ENCODE measurements at regions not wholly inside any gene's neighbourhood (a gene's known extent, or its start where the extent isn't known, plus 50 kb on each side); places are given as distances from the start of the nearest gene placed in this dataset.

- no peaks in the 10 kb centered on the region; a peak in 1 of 4 replicates for H3K27me3 ChIP-seq (replicated peaks in 1 of 2; ENCODE audit: control insufficient read depth in 2 of 2, insufficient read depth in 2 of 2, low read length in 1 of 2)
- DNase-seq (ENCODE audit: low read depth, low spot score) (no peak), FAIRE-seq (no peak), ATAC-seq (no peak)
- ChIA-PET SMC1A (ENCODE audit: uncharacterized antibody, unreplicated experiment) (interaction anchor here (2.3 kb wide), 1 partner anchor 11 kb away, joined by 5 read pairs; no protein-coding TSS in a partner anchor), CTCF (no interaction called here), POLR2A (no interaction called here), RAD21 (ENCODE audit: unreplicated experiment) (no interaction called here)
- TF ChIP-seq ZNF274 (IDR thresholded peaks at IDR 0.05; ENCODE audit: insufficient read depth, insufficient read length), result no peak
- TF ChIP-seq CREM (IDR thresholded peaks at IDR 0.05; ENCODE audit: low read depth), result no peak
- no peak for TF ChIP-seq MEF2B (IDR thresholded peaks at IDR 0.05; ENCODE audit: partially characterized antibody, poor library complexity, severe bottlenecking)
- TF ChIP-seq SUZ12 (IDR thresholded peaks at IDR 0.05; ENCODE audit: unreplicated experiment), result no peak
- in situ Hi-C loops (cut with MboI) (no loop called here), intact Hi-C loops (cut with micrococcal nuclease; ENCODE audit: unreplicated experiment) (no loop called here)
- no TSS peak for BruUV-seq (replicated peaks)
- no peaks in the 10 kb centered on the region for H3K4me1 ChIP-seq (ENCODE audit: control insufficient read depth, insufficient read depth, low read length)
- no peak overlapping the region for H3K4me3 ChIP-seq
- H3K36me3 ChIP-seq (ENCODE audit: control insufficient read depth in 2 of 2, insufficient read depth in 2 of 2, low read length in 1 of 2), result no peaks in the 10 kb centered on the region
- H3K9me3 ChIP-seq (replicated peaks; ENCODE audit: control insufficient read depth, insufficient read depth, low read length), result no peaks in the 10 kb centered on the region; the same call in 2 of the 3 replicates
- no peaks in the 10 kb centered on the region for H4K20me1 ChIP-seq (ENCODE audit: control insufficient read depth, insufficient read depth)
- no peak overlapping the region for H2AFZ ChIP-seq (ENCODE audit: control insufficient read depth, low read depth, low read length)
- WGBS (ENCODE audit: insufficient coverage, insufficient replicate concordance, low lambda C conversion rate, missing lambda C conversion rate), result 27% methylated on average over 16 of the region's 16 CpGs
- H3K4me2 ChIP-seq (ENCODE audit: control insufficient read depth, insufficient read depth), result no peak overlapping the region
- H3K79me2 ChIP-seq (ENCODE audit: control insufficient read depth, insufficient read depth, low read length), result no peaks in the 10 kb centered on the region
- no peak overlapping the region for H3K27ac ChIP-seq (ENCODE audit: control insufficient read depth, insufficient read depth)
- H3K9ac ChIP-seq (ENCODE audit: control insufficient read depth, insufficient read depth, low read length), result no peak overlapping the region
These were observed 231.0 kb upstream of the MVB12B start for GRCh38 chr9:126095546-126096190.

GRCh38 chr9:126096340-126096739 is 230.3 kb upstream of the MVB12B start:
- Histone ChIP-seq H3K36me3 (ENCODE audit: control insufficient read depth in 2 of 2, insufficient read depth in 2 of 2, low read length in 1 of 2) (no peaks in the 10 kb centered on the region), H3K4me3 (no peak overlapping the region), H3K4me2 (ENCODE audit: control insufficient read depth, insufficient read depth) (no peak overlapping the region), H3K4me1 (ENCODE audit: control insufficient read depth, insufficient read depth, low read length) (no peaks in the 10 kb centered on the region), H3K9ac (ENCODE audit: control insufficient read depth, insufficient read depth, low read length) (no peak overlapping the region), H4K20me1 (ENCODE audit: control insufficient read depth, insufficient read depth) (no peaks in the 10 kb centered on the region), H3K27me3 (replicated peaks in 1 of 2; ENCODE audit: control insufficient read depth in 2 of 2, insufficient read depth in 2 of 2, low read length in 1 of 2) (no peaks in the 10 kb centered on the region; a peak in 1 of 4 replicates), H3K79me2 (ENCODE audit: control insufficient read depth, insufficient read depth, low read length) (no peaks in the 10 kb centered on the region), H2AFZ (ENCODE audit: control insufficient read depth, low read depth, low read length) (no peak overlapping the region), H3K27ac (ENCODE audit: control insufficient read depth, insufficient read depth) (no peak overlapping the region), H3K9me3 (replicated peaks; ENCODE audit: control insufficient read depth, insufficient read depth, low read length) (no peaks in the 10 kb centered on the region; the same call in 2 of the 3 replicates)
- 27% methylated on average over 7 of the region's 7 CpGs for WGBS (ENCODE audit: insufficient coverage, insufficient replicate concordance, low lambda C conversion rate, missing lambda C conversion rate)
- ChIA-PET SMC1A (ENCODE audit: uncharacterized antibody, unreplicated experiment) (no interaction called here), POLR2A (no interaction called here), CTCF (no interaction called here), RAD21 (ENCODE audit: unreplicated experiment) (no interaction called here)
- DNase-seq (ENCODE audit: low read depth, low spot score) (no peak), ATAC-seq (no peak), FAIRE-seq (no peak)
- in situ Hi-C loops (cut with MboI) (no loop called here), intact Hi-C loops (cut with micrococcal nuclease; ENCODE audit: unreplicated experiment) (no loop called here)
- no TSS peak for BruUV-seq (replicated peaks)
- TF ChIP-seq FOXM1 (IDR thresholded peaks at IDR 0.05; ENCODE audit: low read depth, low read length), result no peak
- TF ChIP-seq, protein P1, sequence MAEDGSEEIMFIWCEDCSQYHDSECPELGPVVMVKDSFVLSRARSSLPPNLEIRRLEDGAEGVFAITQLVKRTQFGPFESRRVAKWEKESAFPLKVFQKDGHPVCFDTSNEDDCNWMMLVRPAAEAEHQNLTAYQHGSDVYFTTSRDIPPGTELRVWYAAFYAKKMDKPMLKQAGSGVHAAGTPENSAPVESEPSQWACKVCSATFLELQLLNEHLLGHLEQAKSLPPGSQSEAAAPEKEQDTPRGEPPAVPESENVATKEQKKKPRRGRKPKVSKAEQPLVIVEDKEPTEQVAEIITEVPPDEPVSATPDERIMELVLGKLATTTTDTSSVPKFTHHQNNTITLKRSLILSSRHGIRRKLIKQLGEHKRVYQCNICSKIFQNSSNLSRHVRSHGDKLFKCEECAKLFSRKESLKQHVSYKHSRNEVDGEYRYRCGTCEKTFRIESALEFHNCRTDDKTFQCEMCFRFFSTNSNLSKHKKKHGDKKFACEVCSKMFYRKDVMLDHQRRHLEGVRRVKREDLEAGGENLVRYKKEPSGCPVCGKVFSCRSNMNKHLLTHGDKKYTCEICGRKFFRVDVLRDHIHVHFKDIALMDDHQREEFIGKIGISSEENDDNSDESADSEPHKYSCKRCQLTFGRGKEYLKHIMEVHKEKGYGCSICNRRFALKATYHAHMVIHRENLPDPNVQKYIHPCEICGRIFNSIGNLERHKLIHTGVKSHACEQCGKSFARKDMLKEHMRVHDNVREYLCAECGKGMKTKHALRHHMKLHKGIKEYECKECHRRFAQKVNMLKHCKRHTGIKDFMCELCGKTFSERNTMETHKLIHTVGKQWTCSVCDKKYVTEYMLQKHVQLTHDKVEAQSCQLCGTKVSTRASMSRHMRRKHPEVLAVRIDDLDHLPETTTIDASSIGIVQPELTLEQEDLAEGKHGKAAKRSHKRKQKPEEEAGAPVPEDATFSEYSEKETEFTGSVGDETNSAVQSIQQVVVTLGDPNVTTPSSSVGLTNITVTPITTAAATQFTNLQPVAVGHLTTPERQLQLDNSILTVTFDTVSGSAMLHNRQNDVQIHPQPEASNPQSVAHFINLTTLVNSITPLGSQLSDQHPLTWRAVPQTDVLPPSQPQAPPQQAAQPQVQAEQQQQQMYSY (CRISPR knock-in tag; IDR thresholded peaks at IDR 0.05), result no peak
- no peak for TF ChIP-seq HCFC1 (IDR thresholded peaks at IDR 0.05; ENCODE audit: low read length)
- TF ChIP-seq ESRRA (IDR thresholded peaks at IDR 0.05; ENCODE audit: low read length), result no peak
- no peak for TF ChIP-seq SUZ12 (IDR thresholded peaks at IDR 0.05; ENCODE audit: unreplicated experiment)
- TF ChIP-seq, protein P2, sequence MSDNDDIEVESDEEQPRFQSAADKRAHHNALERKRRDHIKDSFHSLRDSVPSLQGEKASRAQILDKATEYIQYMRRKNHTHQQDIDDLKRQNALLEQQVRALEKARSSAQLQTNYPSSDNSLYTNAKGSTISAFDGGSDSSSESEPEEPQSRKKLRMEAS (IDR thresholded peaks at IDR 0.05; ENCODE audit: low read depth, low read length), result no peak
- TF ChIP-seq, protein P3, sequence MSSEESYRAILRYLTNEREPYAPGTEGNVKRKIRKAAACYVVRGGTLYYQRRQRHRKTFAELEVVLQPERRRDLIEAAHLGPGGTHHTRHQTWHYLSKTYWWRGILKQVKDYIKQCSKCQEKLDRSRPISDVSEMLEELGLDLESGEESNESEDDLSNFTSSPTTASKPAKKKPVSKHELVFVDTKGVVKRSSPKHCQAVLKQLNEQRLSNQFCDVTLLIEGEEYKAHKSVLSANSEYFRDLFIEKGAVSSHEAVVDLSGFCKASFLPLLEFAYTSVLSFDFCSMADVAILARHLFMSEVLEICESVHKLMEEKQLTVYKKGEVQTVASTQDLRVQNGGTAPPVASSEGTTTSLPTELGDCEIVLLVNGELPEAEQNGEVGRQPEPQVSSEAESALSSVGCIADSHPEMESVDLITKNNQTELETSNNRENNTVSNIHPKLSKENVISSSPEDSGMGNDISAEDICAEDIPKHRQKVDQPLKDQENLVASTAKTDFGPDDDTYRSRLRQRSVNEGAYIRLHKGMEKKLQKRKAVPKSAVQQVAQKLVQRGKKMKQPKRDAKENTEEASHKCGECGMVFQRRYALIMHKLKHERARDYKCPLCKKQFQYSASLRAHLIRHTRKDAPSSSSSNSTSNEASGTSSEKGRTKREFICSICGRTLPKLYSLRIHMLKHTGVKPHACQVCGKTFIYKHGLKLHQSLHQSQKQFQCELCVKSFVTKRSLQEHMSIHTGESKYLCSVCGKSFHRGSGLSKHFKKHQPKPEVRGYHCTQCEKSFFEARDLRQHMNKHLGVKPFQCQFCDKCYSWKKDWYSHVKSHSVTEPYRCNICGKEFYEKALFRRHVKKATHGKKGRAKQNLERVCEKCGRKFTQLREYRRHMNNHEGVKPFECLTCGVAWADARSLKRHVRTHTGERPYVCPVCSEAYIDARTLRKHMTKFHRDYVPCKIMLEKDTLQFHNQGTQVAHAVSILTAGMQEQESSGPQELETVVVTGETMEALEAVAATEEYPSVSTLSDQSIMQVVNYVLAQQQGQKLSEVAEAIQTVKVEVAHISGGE (CRISPR knock-in tag; IDR thresholded peaks at IDR 0.05), result no peak

Measured in GM12878 (cell line).